ENCODE measurements at regions not wholly inside any gene's neighbourhood (a gene's known extent, or its start where the extent isn't known, plus 50 kb on each side); places are given as distances from the start of the nearest gene placed in this dataset.

DNA sequence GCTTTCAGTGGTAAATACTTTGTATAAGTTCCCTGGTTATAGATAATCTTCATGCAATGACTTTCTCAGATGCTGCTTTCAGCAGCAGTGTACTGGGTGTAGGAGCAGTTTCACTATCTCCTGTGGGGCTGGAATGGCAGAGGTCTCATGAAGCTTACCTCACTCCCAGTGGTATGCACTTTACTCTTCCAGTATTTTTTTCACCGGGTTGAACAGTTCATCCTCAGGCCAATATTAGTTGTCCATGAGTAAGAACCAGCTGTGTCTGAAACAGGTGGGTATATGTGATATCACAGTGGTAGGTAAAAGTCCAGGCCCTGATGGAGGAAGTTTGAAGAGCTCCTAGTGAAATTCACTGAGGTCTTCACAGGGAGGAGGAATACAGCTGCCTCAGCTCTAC lies 351.5 kb upstream of the EMCN start:
- TF ChIP-seq POLR2AphosphoS5 (IDR thresholded peaks at IDR 0.05; ENCODE audit: low read depth, low read length) (no peak), POLR2A (IDR thresholded peaks at IDR 0.05; ENCODE audit: low read depth, low read length) (no peak)

All from GM12892 (cell line).